Upper lobe of left lung (tissue), 4 donors: ENCODE measurements at regions not wholly inside any gene's neighbourhood (a gene's known extent, or its start where the extent isn't known, plus 50 kb on each side); places are given as distances from the start of the nearest gene placed in this dataset.

Experiments used
- EP300 ChIP-seq, 4 donors: sonication (generic); formaldehyde crosslinking; IDR thresholded peaks; one replicate each; pipeline ENCODE4 v1.5.1; 2017; ENCODE audit warnings: antibody characterized with exemption in 4 of 4, control low read depth in 2 of 4
- POLR2A ChIP-seq, 4 donors: fragments of 450-650 bp; IDR thresholded peaks; one replicate each; pipeline ENCODE4 v1.5.1; 2016 to 2017; ENCODE audit warnings: antibody characterized with exemption in 4 of 4, mild to moderate bottlenecking in 2 of 4
- POLR2AphosphoS5 ChIP-seq, 2 donors: sonication (generic); formaldehyde crosslinking; IDR thresholded peaks; one replicate each; pipeline ENCODE4 v1.5.1; 2017; ENCODE audit warnings: antibody characterized with exemption in 2 of 2
- TF ChIP-seq, protein P1 (sequence below), 6 experiments: fragments of 450-650 bp in 4 of 6; fragments of 200-600 bp in 2 of 6; sonication (generic) in 2 of 6; IDR thresholded peaks; one replicate each; pipeline ENCODE4 v1.5.1; 2016 to 2019; ENCODE audit warnings: antibody characterized with exemption in 6 of 6

GRCh38 chr15:81865850-81866537 lies 179.8 kb downstream of the MEX3B start:
- TF ChIP-seq, protein P1, sequence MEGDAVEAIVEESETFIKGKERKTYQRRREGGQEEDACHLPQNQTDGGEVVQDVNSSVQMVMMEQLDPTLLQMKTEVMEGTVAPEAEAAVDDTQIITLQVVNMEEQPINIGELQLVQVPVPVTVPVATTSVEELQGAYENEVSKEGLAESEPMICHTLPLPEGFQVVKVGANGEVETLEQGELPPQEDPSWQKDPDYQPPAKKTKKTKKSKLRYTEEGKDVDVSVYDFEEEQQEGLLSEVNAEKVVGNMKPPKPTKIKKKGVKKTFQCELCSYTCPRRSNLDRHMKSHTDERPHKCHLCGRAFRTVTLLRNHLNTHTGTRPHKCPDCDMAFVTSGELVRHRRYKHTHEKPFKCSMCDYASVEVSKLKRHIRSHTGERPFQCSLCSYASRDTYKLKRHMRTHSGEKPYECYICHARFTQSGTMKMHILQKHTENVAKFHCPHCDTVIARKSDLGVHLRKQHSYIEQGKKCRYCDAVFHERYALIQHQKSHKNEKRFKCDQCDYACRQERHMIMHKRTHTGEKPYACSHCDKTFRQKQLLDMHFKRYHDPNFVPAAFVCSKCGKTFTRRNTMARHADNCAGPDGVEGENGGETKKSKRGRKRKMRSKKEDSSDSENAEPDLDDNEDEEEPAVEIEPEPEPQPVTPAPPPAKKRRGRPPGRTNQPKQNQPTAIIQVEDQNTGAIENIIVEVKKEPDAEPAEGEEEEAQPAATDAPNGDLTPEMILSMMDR (IDR thresholded peaks at IDR 0.05), result no peak
- TF ChIP-seq POLR2A (IDR thresholded peaks at IDR 0.05), result no peak
- no peak for TF ChIP-seq EP300 (IDR thresholded peaks at IDR 0.05)
- TF ChIP-seq POLR2AphosphoS5 (IDR thresholded peaks at IDR 0.05), result no peak
